ENCODE measurements at regions not wholly inside any gene's neighbourhood (a gene's known extent, or its start where the extent isn't known, plus 50 kb on each side); places are given as distances from the start of the nearest gene placed in this dataset.

DNA sequence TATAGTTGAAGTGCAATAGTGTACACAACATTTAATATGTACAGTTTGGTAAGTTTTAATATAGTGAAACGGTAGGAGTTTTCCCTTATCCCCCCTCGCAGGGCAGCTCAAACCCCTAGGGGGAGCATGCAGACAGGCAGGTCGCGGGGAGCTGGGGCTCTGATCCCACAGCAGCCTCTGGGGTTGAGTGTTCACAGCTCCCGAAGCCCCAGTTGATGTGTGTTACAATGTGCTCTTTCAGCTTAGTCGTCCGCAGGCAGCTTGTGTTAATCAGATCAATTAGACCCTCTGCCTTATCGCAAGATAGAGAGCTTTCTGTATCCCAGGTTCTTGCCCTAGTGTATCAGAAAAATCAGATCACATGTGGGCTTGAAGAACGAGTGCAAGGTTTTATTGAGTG, 143.1 kb upstream of the CHRNA7 start:
- H3K4me2 ChIP-seq (ENCODE audit: low read depth, low read length, poor library complexity, severe bottlenecking), result no peak overlapping the region
- no peaks in the 10 kb centered on the region for H3K27me3 ChIP-seq (ENCODE audit: low read length)
- H3K36me3 ChIP-seq (ENCODE audit: insufficient read depth, low read length), result no peaks in the 10 kb centered on the region

DNA sequence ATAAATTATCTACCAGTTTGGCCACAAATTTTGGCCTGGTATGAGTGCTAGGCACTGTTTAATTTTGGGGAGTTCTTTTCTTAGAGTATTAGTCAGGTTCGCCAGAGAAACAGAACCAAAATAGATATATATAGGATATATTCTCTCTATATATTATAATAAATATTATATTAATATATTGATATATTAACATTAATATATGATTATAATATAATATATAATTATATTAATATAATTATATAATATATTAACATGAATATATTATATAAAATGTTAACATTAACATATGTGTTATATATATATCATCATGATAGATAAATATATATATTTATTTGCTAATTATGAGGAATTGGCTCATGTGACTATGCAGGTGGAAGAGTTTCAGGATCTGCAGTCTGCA, 137.8 kb upstream of the CHRNA7 start:
- DNase-seq, result no peak

More for the DNA sequence above, 143.1 kb upstream of the CHRNA7 start:
- H3K4me1 ChIP-seq (ENCODE audit: low read length), result no peaks in the 10 kb centered on the region
- H3K27ac ChIP-seq (ENCODE audit: low read length), result no peak overlapping the region
- no peak overlapping the region for H3K4me3 ChIP-seq (ENCODE audit: low read length)
- no peak overlapping the region for H3K9ac ChIP-seq (ENCODE audit: low read length)
- no peaks in the 10 kb centered on the region for H3K79me2 ChIP-seq (ENCODE audit: low read length)
- H2AFZ ChIP-seq (ENCODE audit: low read length), result no peak overlapping the region
- H3K9me3 ChIP-seq (ENCODE audit: low read length), result no peaks in the 10 kb centered on the region
- no peaks in the 10 kb centered on the region for H4K20me1 ChIP-seq (ENCODE audit: insufficient read depth, low read depth, low read length)
- H3K9me2 ChIP-seq (replicated peaks; ENCODE audit: insufficient read depth, low read length), result no peaks in the 10 kb centered on the region
- DNase-seq, result no peak

DNA sequence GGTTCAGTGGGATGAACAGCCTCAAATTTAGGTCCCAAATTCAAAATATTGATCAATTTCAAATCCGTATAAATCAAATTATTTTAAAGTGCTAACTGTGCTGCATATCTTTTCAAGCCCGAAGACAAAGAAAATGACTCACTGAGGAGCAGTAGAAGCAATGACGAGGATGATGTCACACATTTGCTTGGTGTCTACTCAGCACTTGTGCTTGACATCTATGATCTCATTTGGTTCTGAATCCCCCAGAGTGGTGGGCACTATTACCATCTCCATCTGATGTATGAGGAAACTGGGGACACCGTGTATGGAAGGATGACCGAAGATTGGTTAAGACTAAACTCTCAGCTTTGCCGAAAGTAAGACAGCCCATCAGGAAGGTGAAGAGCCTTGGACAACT, 136.5 kb upstream of the CHRNA7 start:
- H3K36me3 ChIP-seq (ENCODE audit: insufficient read depth, low read length), result no peaks in the 10 kb centered on the region
- H3K9ac ChIP-seq (ENCODE audit: low read length), result no peak overlapping the region
- no peak overlapping the region for H2AFZ ChIP-seq (ENCODE audit: low read length)
- no peak overlapping the region for H3K4me3 ChIP-seq (ENCODE audit: low read length)
- no peaks in the 10 kb centered on the region for H4K20me1 ChIP-seq (ENCODE audit: insufficient read depth, low read depth, low read length)
- peaks cover 8% of the 10 kb centered on the region for H3K9me3 ChIP-seq (ENCODE audit: low read length)
- no peaks in the 10 kb centered on the region for H3K27me3 ChIP-seq (ENCODE audit: low read length)
- DNase-seq, result no peak
- H3K9me2 ChIP-seq (replicated peaks; ENCODE audit: insufficient read depth, low read length), result no peaks in the 10 kb centered on the region
- H3K79me2 ChIP-seq (ENCODE audit: low read length), result no peaks in the 10 kb centered on the region
- H3K4me2 ChIP-seq (ENCODE audit: low read depth, low read length, poor library complexity, severe bottlenecking), result no peak overlapping the region
- H3K4me1 ChIP-seq (ENCODE audit: low read length), result no peaks in the 10 kb centered on the region
- no peak overlapping the region for H3K27ac ChIP-seq (ENCODE audit: low read length)

More for the DNA sequence above, 137.8 kb upstream of the CHRNA7 start:
- Histone ChIP-seq H3K27me3 (ENCODE audit: low read length) (no peaks in the 10 kb centered on the region), H3K9ac (ENCODE audit: low read length) (no peak overlapping the region), H3K36me3 (ENCODE audit: insufficient read depth, low read length) (no peaks in the 10 kb centered on the region), H3K79me2 (ENCODE audit: low read length) (no peaks in the 10 kb centered on the region), H3K27ac (ENCODE audit: low read length) (no peak overlapping the region), H3K4me3 (ENCODE audit: low read length) (no peak overlapping the region), H2AFZ (ENCODE audit: low read length) (no peak overlapping the region), H4K20me1 (ENCODE audit: insufficient read depth, low read depth, low read length) (no peaks in the 10 kb centered on the region), H3K9me3 (ENCODE audit: low read length) (0 out of 2 replicates have a peak, but pooled peaks cover under 1% of the 10 kb centered on the region), H3K9me2 (replicated peaks; ENCODE audit: insufficient read depth, low read length) (no peaks in the 10 kb centered on the region), H3K4me1 (ENCODE audit: low read length) (no peaks in the 10 kb centered on the region), H3K4me2 (ENCODE audit: low read depth, low read length, poor library complexity, severe bottlenecking) (no peak overlapping the region)

DNA sequence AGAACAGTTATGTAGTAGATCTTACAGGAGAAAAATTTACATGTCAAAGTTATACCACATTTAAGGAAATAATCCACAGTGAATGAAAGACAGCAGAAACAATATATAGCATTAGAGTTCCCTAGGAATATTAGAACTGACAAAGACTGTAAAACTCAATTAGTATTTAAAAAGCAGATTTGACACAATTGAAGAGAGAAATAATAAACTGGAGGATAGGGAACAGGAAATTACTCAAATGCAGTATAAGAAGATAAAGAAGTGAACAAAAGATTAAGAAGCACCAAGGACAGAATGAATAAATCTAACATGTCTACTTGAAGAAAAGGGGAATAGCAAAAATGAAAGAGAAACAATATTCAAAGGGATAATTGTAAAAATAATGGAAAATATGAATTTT, 132.6 kb upstream of the CHRNA7 start:
- peaks cover 8% of the 10 kb centered on the region for H3K9me3 ChIP-seq (ENCODE audit: low read length)
- no peak overlapping the region for H3K4me2 ChIP-seq (ENCODE audit: low read depth, low read length, poor library complexity, severe bottlenecking)
- H2AFZ ChIP-seq (ENCODE audit: low read length), result no peak overlapping the region
- no peaks in the 10 kb centered on the region for H3K79me2 ChIP-seq (ENCODE audit: low read length)
- no peak overlapping the region for H3K4me3 ChIP-seq (ENCODE audit: low read length)
- H3K4me1 ChIP-seq (ENCODE audit: low read length), result no peaks in the 10 kb centered on the region
- no peak overlapping the region for H3K9ac ChIP-seq (ENCODE audit: low read length)
- H3K27me3 ChIP-seq (ENCODE audit: low read length), result no peaks in the 10 kb centered on the region
- no peak for DNase-seq
- H4K20me1 ChIP-seq (ENCODE audit: insufficient read depth, low read depth, low read length), result no peaks in the 10 kb centered on the region
- H3K9me2 ChIP-seq (replicated peaks; ENCODE audit: insufficient read depth, low read length), result no peaks in the 10 kb centered on the region
- H3K36me3 ChIP-seq (ENCODE audit: insufficient read depth, low read length), result no peaks in the 10 kb centered on the region
- no peak overlapping the region for H3K27ac ChIP-seq (ENCODE audit: low read length)

DNA sequence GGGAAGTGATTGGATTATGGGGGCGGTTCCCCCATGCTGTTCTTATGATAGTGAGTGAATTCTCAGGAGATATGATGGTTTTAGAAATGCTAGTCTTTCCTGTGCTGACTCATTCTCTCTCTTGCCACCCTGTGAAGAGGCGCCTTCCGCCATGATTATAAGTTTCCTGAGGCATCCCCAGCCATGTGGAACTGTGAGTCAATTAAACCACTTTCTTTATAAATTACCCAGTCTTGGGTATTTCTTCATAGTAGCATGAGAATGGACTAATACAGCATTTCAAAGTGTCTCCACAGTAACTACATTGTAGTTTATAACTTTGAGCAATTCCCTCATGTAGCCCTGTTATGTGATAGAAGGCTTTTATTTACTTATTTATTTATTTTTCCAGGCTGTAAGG, 128.8 kb upstream of the CHRNA7 start:
- no peak overlapping the region for H2AFZ ChIP-seq (ENCODE audit: low read length)
- H3K9me2 ChIP-seq (replicated peaks; ENCODE audit: insufficient read depth, low read length), result no peaks in the 10 kb centered on the region
- no peaks in the 10 kb centered on the region for H3K27me3 ChIP-seq (ENCODE audit: low read length)
- no peak for DNase-seq
- no peak overlapping the region for H3K9ac ChIP-seq (ENCODE audit: low read length)
- no peaks in the 10 kb centered on the region for H3K79me2 ChIP-seq (ENCODE audit: low read length)
- no peak overlapping the region for H3K4me2 ChIP-seq (ENCODE audit: low read depth, low read length, poor library complexity, severe bottlenecking)
- H3K4me1 ChIP-seq (ENCODE audit: low read length), result no peaks in the 10 kb centered on the region
- no peaks in the 10 kb centered on the region for H3K36me3 ChIP-seq (ENCODE audit: insufficient read depth, low read length)
- H3K9me3 ChIP-seq (ENCODE audit: low read length), result peaks cover 8% of the 10 kb centered on the region
- no peak overlapping the region for H3K4me3 ChIP-seq (ENCODE audit: low read length)
- H4K20me1 ChIP-seq (ENCODE audit: insufficient read depth, low read depth, low read length), result no peaks in the 10 kb centered on the region
- no peak overlapping the region for H3K27ac ChIP-seq (ENCODE audit: low read length)

DNA sequence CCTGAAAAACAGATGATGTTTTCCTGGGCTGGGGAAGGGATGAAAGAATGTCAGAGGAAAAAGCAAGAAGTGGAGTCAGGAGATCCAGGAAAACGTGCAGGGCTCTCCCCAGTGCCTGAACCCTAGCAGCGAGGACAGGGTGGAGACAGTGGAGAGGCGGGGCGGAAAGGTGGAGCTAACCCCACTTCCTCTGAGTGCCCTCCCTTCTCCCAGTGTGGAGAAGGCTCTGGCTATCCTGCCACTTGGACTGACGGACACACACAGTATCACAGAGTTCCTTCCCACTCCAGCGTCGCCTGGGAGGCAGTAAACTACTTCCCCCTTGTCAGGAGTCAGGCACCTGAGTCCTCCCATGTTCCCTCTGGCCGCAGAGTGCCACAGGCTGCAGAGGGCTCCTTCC, 125.3 kb upstream of the CHRNA7 start:
- Histone ChIP-seq H3K27me3 (ENCODE audit: low read length) (no peaks in the 10 kb centered on the region), H3K4me3 (ENCODE audit: low read length) (no peak overlapping the region), H3K36me3 (ENCODE audit: insufficient read depth, low read length) (no peaks in the 10 kb centered on the region), H3K4me2 (ENCODE audit: low read depth, low read length, poor library complexity, severe bottlenecking) (no peak overlapping the region), H3K27ac (ENCODE audit: low read length) (no peak overlapping the region), H3K79me2 (ENCODE audit: low read length) (no peaks in the 10 kb centered on the region), H3K4me1 (ENCODE audit: low read length) (no peaks in the 10 kb centered on the region), H2AFZ (ENCODE audit: low read length) (no peak overlapping the region), H3K9me3 (ENCODE audit: low read length) (no peaks in the 10 kb centered on the region), H3K9me2 (replicated peaks; ENCODE audit: insufficient read depth, low read length) (no peaks in the 10 kb centered on the region), H4K20me1 (ENCODE audit: insufficient read depth, low read depth, low read length) (no peaks in the 10 kb centered on the region), H3K9ac (ENCODE audit: low read length) (no peak overlapping the region)
- no peak for DNase-seq

DNA sequence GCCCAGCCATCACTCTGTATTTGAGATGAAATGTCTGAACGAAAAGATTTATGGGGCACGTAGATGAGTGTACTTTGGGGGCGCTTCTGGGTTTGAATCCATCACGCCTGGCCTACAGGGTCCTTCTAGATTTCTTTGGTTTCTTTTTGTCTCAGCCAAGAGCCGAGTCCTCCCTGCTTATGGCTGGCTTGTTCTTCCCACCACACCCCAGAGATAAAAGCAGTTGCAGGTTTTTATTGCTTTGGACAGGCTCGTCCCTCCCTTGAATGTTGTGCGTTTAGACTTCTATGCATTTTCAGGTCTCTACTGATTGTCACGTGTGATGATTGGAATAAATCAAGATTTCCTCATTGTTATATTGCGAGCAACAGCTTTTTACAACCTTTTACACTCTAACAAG, 104.8 kb upstream of the CHRNA7 start:
- no peaks in the 10 kb centered on the region for H3K9me3 ChIP-seq (ENCODE audit: low read length)
- no peak overlapping the region for H3K4me3 ChIP-seq (ENCODE audit: low read length)
- no peaks in the 10 kb centered on the region for H3K4me1 ChIP-seq (ENCODE audit: low read length)
- H3K4me2 ChIP-seq (ENCODE audit: low read depth, low read length, poor library complexity, severe bottlenecking), result no peak overlapping the region
- H3K27me3 ChIP-seq (ENCODE audit: low read length), result no peaks in the 10 kb centered on the region
- DNase-seq, result no peak
- no peaks in the 10 kb centered on the region for H3K79me2 ChIP-seq (ENCODE audit: low read length)
- no peak overlapping the region for H3K27ac ChIP-seq (ENCODE audit: low read length)
- H3K9ac ChIP-seq (ENCODE audit: low read length), result no peak overlapping the region
- no peaks in the 10 kb centered on the region for H3K9me2 ChIP-seq (replicated peaks; ENCODE audit: insufficient read depth, low read length)
- H4K20me1 ChIP-seq (ENCODE audit: insufficient read depth, low read depth, low read length), result no peaks in the 10 kb centered on the region
- H2AFZ ChIP-seq (ENCODE audit: low read length), result no peak overlapping the region
- H3K36me3 ChIP-seq (ENCODE audit: insufficient read depth, low read length), result no peaks in the 10 kb centered on the region

DNA sequence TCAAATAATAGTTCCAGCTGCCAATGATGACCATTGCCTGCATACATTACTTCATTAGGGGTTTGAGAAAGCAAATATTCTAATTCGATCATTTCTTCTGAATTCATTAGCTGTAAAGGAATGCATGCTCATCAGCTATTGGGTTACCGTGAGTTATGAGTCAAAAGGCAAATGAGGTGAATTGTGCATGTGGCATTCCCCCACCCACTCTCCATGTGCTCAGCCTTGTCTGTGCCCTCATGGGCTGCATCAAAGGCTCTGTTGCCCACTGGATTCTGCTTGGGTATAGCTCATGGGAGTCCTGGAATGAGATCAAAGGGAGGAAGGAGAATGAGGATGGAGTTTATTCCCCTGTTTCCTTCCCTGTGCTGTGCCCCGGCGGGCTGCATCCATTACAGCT, 99.3 kb upstream of the CHRNA7 start:
- no peaks in the 10 kb centered on the region for H3K4me1 ChIP-seq (ENCODE audit: low read length)
- no peaks in the 10 kb centered on the region for H3K27me3 ChIP-seq (ENCODE audit: low read length)
- no peak overlapping the region for H3K4me3 ChIP-seq (ENCODE audit: low read length)
- no peak overlapping the region for H3K9ac ChIP-seq (ENCODE audit: low read length)
- H3K9me2 ChIP-seq (replicated peaks; ENCODE audit: insufficient read depth, low read length), result no peaks in the 10 kb centered on the region
- DNase-seq, result no peak
- no peak overlapping the region for H3K4me2 ChIP-seq (ENCODE audit: low read depth, low read length, poor library complexity, severe bottlenecking)
- H3K79me2 ChIP-seq (ENCODE audit: low read length), result no peaks in the 10 kb centered on the region
- H3K27ac ChIP-seq (ENCODE audit: low read length), result no peak overlapping the region
- no peak overlapping the region for H2AFZ ChIP-seq (ENCODE audit: low read length)
- no peaks in the 10 kb centered on the region for H3K36me3 ChIP-seq (ENCODE audit: insufficient read depth, low read length)
- no peaks in the 10 kb centered on the region for H3K9me3 ChIP-seq (ENCODE audit: low read length)
- H4K20me1 ChIP-seq (ENCODE audit: insufficient read depth, low read depth, low read length), result no peaks in the 10 kb centered on the region

DNA sequence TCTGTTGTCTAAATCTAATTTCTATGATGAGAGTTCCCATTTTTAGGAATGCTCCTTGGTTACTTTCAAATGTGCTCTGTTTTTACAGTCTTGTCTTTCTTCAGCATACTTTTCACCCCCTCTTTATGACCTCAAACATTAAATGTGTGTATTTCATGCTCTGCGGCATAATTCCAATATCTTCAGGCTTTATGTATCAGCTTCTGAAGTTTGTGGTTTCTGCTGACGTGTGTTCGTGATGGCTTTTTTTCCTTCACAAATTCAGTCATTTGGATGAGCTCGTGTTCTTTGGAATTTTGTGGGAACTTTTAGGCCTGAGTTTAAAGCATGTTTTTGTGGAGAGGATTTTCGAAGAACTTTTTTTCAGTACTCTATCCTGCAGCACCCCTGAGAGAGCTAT, 97.7 kb upstream of the CHRNA7 start:
- H3K9ac ChIP-seq (ENCODE audit: low read length), result no peak overlapping the region
- no peaks in the 10 kb centered on the region for H3K79me2 ChIP-seq (ENCODE audit: low read length)
- no peak for DNase-seq
- no peak overlapping the region for H2AFZ ChIP-seq (ENCODE audit: low read length)
- no peaks in the 10 kb centered on the region for H3K4me1 ChIP-seq (ENCODE audit: low read length)
- H3K27ac ChIP-seq (ENCODE audit: low read length), result no peak overlapping the region
- H3K4me2 ChIP-seq (ENCODE audit: low read depth, low read length, poor library complexity, severe bottlenecking), result no peak overlapping the region
- H4K20me1 ChIP-seq (ENCODE audit: insufficient read depth, low read depth, low read length), result no peaks in the 10 kb centered on the region
- H3K9me2 ChIP-seq (replicated peaks; ENCODE audit: insufficient read depth, low read length), result no peaks in the 10 kb centered on the region
- no peak overlapping the region for H3K4me3 ChIP-seq (ENCODE audit: low read length)
- H3K27me3 ChIP-seq (ENCODE audit: low read length), result no peaks in the 10 kb centered on the region
- H3K36me3 ChIP-seq (ENCODE audit: insufficient read depth, low read length), result no peaks in the 10 kb centered on the region
- no peaks in the 10 kb centered on the region for H3K9me3 ChIP-seq (ENCODE audit: low read length)
